ENCODE measurements at regions not wholly inside any gene's neighbourhood (a gene's known extent, or its start where the extent isn't known, plus 50 kb on each side); places are given as distances from the start of the nearest gene placed in this dataset.

DNA sequence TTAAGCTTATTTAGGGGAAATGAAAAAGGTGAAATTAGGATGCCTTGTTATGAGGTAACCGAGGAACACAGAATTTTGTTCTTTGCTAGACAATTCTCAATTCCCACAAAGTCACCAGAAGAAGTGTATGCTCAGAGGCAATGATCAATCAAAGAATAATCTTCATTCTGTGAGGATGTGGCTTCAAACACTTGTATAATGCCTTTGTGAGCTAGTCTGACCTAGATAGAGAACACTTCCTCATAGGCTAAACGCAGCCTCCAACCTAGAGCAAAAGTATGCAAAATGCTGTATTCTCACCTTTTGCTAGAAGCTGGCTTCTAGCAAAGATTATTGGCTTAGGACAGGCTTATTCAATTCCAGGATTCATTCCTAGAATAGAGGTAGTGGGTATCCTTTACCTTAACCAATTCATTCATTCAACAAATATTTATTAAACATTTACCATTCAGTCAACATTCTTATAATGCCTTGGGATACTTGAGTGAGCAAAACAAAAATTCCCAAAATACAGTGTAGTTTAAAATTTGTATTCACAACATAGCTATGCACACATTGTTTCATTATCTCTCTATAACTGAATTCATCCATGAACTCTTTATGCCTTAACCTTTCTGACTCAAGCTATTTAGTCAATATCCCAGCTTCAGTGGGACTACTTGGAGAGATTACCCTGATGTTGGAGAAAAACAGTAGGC, 530.2 kb downstream of the PTPRC start:
- Histone ChIP-seq H3K9me3 (no peaks in the 10 kb centered on the region), H3K36me3 (ENCODE audit: control insufficient read depth, insufficient read depth, low read length) (no peaks in the 10 kb centered on the region), H3K4me3 (ENCODE audit: low read depth, low read length) (no peak overlapping the region), H3K4me1 (no peaks in the 10 kb centered on the region), H3K27me3 (replicated peaks; ENCODE audit: control insufficient read depth, insufficient read depth, low read length) (no peaks in the 10 kb centered on the region)
- TF ChIP-seq, protein P1, sequence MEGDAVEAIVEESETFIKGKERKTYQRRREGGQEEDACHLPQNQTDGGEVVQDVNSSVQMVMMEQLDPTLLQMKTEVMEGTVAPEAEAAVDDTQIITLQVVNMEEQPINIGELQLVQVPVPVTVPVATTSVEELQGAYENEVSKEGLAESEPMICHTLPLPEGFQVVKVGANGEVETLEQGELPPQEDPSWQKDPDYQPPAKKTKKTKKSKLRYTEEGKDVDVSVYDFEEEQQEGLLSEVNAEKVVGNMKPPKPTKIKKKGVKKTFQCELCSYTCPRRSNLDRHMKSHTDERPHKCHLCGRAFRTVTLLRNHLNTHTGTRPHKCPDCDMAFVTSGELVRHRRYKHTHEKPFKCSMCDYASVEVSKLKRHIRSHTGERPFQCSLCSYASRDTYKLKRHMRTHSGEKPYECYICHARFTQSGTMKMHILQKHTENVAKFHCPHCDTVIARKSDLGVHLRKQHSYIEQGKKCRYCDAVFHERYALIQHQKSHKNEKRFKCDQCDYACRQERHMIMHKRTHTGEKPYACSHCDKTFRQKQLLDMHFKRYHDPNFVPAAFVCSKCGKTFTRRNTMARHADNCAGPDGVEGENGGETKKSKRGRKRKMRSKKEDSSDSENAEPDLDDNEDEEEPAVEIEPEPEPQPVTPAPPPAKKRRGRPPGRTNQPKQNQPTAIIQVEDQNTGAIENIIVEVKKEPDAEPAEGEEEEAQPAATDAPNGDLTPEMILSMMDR (IDR thresholded peaks at IDR 0.05; ENCODE audit: insufficient read depth in 1 of 2, low read depth in 1 of 2, low read length in 1 of 2, severe bottlenecking in 1 of 2, unreplicated experiment in 1 of 2) = no peak
- BruUV-seq (replicated peaks) = no TSS peak
- POLR2A ChIA-PET = no interaction called here
- Mint-ChIP-seq H3K9me3 (ENCODE audit: unreplicated experiment) (no peaks in the 10 kb centered on the region), H3K36me3 (ENCODE audit: insufficient read depth, unreplicated experiment) (no peaks in the 10 kb centered on the region), H3K27me3 (ENCODE audit: insufficient read depth, unreplicated experiment) (no peaks in the 10 kb centered on the region), H3K27ac (ENCODE audit: unreplicated experiment) (no peak overlapping the region), H3K4me1 (ENCODE audit: low read depth, unreplicated experiment) (no peaks in the 10 kb centered on the region), H3K4me3 (ENCODE audit: unreplicated experiment) (no peak overlapping the region)
- intact Hi-C loops (cut with micrococcal nuclease; ENCODE audit: unreplicated experiment) = no loop called here
- no peak for DNase-seq
- CTCF ChIA-PET = no interaction called here

DNA sequence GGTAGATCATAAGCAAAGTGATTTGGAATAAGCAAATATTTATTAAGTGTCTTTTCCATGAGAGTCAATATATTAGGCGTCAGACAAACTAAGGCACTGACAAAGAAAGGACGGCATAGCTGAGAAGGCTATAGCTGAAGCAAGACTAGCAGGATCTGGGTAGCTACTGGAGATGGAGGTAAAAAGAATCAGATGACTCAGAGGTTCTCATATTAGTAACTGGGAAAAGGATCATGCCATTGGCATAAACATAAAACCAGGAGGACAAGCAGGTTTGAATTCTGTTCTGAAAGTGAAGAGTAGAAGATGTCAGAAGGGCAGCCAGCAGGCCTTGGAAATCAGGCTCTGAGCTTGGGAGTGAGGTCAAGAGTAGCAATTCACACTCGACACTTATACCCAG, 531.9 kb downstream of the PTPRC start:
- intact Hi-C loops (cut with micrococcal nuclease; ENCODE audit: unreplicated experiment) = no loop called here
- H3K4me1 Mint-ChIP-seq (ENCODE audit: low read depth, unreplicated experiment) = no peaks in the 10 kb centered on the region
- H3K36me3 Mint-ChIP-seq (ENCODE audit: insufficient read depth, unreplicated experiment) = no peaks in the 10 kb centered on the region
- no peak for DNase-seq
- TF ChIP-seq, protein P1 (IDR thresholded peaks at IDR 0.05; ENCODE audit: insufficient read depth in 1 of 2, low read depth in 1 of 2, low read length in 1 of 2, severe bottlenecking in 1 of 2, unreplicated experiment in 1 of 2) = no peak
- Histone ChIP-seq H3K36me3 (ENCODE audit: control insufficient read depth, insufficient read depth, low read length) (no peaks in the 10 kb centered on the region), H3K4me3 (ENCODE audit: low read depth, low read length) (no peak overlapping the region), H3K4me1 (no peaks in the 10 kb centered on the region), H3K9me3 (no peaks in the 10 kb centered on the region), H3K27me3 (replicated peaks; ENCODE audit: control insufficient read depth, insufficient read depth, low read length) (no peaks in the 10 kb centered on the region)
- H3K4me3 Mint-ChIP-seq (ENCODE audit: unreplicated experiment) = no peak overlapping the region
- no peak overlapping the region for H3K27ac Mint-ChIP-seq (ENCODE audit: unreplicated experiment)
- peaks cover 3% of the 10 kb centered on the region for H3K27me3 Mint-ChIP-seq (ENCODE audit: insufficient read depth, unreplicated experiment)
- POLR2A ChIA-PET = no interaction called here
- CTCF ChIA-PET = no interaction called here
- no TSS peak for BruUV-seq (replicated peaks)
- no peaks in the 10 kb centered on the region for H3K9me3 Mint-ChIP-seq (ENCODE audit: unreplicated experiment)

DNA sequence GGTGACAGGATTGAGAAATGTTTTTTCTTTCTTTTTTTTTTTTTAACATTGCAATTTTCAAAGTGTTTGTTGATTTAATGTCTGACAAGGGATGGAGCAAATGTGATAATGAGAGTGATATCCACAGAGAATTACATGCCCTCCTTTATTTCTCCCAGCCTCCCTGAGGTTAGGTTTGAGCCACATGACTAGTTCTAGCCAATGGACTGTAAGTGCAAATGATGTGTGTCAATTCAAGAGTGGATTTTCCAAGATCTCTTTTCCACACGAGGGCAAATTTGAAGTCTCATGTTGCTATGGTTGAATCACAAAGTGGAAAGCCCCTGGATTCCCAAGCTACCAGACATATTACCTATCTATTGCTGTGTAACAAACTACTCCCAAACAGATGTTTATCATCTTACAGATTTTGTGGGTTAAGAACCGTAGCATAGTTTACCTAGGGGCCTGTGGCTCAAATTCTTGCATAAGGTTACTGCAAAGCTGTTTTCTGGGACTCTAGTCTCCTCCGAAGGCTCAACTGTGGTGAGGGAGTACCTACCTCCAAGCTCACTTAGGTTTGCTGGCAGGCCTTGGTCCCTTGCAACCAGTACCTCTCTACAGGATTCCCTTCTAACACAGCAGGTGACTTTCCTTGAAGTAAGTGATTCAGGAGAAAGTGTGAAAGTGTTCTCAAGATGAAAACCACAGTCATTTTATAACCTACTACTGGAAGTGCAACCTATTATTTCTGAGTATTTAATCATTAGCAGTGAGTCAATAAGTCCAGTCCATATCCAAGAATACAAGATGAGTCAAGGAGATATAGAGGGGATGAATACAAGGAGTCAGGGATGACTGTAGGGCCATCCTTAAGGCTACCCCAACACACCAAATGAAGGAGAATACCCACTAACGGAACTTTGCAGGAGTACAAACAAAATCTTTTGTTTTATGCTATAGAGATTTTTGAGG, 533.6 kb downstream of the PTPRC start:
- Mint-ChIP-seq H3K36me3 (ENCODE audit: insufficient read depth, unreplicated experiment) (no peaks in the 10 kb centered on the region), H3K27ac (ENCODE audit: unreplicated experiment) (no peak overlapping the region), H3K9me3 (ENCODE audit: unreplicated experiment) (no peaks in the 10 kb centered on the region), H3K4me3 (ENCODE audit: unreplicated experiment) (no peak overlapping the region), H3K4me1 (ENCODE audit: low read depth, unreplicated experiment) (no peaks in the 10 kb centered on the region), H3K27me3 (ENCODE audit: insufficient read depth, unreplicated experiment) (peaks cover 3% of the 10 kb centered on the region)
- intact Hi-C loops (cut with micrococcal nuclease; ENCODE audit: unreplicated experiment) = no loop called here
- TF ChIP-seq, protein P1 (IDR thresholded peaks at IDR 0.05; ENCODE audit: insufficient read depth in 1 of 2, low read depth in 1 of 2, low read length in 1 of 2, severe bottlenecking in 1 of 2, unreplicated experiment in 1 of 2) = no peak
- CTCF ChIA-PET = no interaction called here
- H3K36me3 ChIP-seq (ENCODE audit: control insufficient read depth, insufficient read depth, low read length) = no peaks in the 10 kb centered on the region
- no TSS peak for BruUV-seq (replicated peaks)
- H3K9me3 ChIP-seq = no peaks in the 10 kb centered on the region
- no peak for DNase-seq
- no peak overlapping the region for H3K4me3 ChIP-seq (ENCODE audit: low read depth, low read length)
- POLR2A ChIA-PET = no interaction called here
- no peaks in the 10 kb centered on the region for H3K27me3 ChIP-seq (replicated peaks; ENCODE audit: control insufficient read depth, insufficient read depth, low read length)
- H3K4me1 ChIP-seq = no peaks in the 10 kb centered on the region

Measured in Caco-2 (cell line).